IMR-90 (cell line): ENCODE measurements at regions not wholly inside any gene's neighbourhood (a gene's known extent, or its start where the extent isn't known, plus 50 kb on each side); places are given as distances from the start of the nearest gene placed in this dataset.

Experiments used
- ATAC-seq: fragments of 200-7000 bp; cut with Tn5 transposase; 2 replicates; pipeline ENCODE4 v1.9.1; 2020; ENCODE audit warnings: low read depth, mild to moderate bottlenecking, moderate library complexity
- BruUV-seq: library from RNA; stranded (reverse); fragments of 400-500 nt; replicated peaks from 2 replicates; lab custom pipeline; 2021; lab: Mats Ljungman, UMichigan
- CTCF ChIA-PET: fragments of 300-600 bp; formaldehyde crosslinking; extraction: SDS; loops from one replicate; lab custom pipeline; 2021; ENCODE audit warnings: antibody characterized with exemption; lab: Yijun Ruan, JAX
- POLR2A ChIA-PET: fragments of 300-600 bp; sonication (Branson Sonifier 250); formaldehyde crosslinking; loops from one replicate; lab custom pipeline; 2022; ENCODE audit warnings: antibody characterized with exemption; ENCODE audit not compliant: unreplicated experiment; lab: Charles Lee
- DNase-seq: peaks from one replicate; pipeline ENCODE4 v3.0.0; 2013
- H2AFZ ChIP-seq: replicated peaks from 2 replicates; pipeline ENCODE3; 2013; ENCODE audit warnings: low read length, mild to moderate bottlenecking; ENCODE audit not compliant: poor library complexity
- H2AK5ac ChIP-seq: 2 replicates; pipeline ENCODE4 v1.6.1; 2013; ENCODE audit warnings: low read depth, low read length, inconsistent platforms
- H2AK9ac ChIP-seq: replicated peaks from 2 replicates; pipeline ENCODE3; 2013; ENCODE audit warnings: mild to moderate bottlenecking, low read depth, low read length, moderate library complexity; ENCODE audit not compliant: poor library complexity
- H2BK120ac ChIP-seq: 2 replicates; pipeline ENCODE4 v1.6.1; 2013; ENCODE audit warnings: low read depth, low read length, inconsistent platforms
- H2BK15ac ChIP-seq: 3 replicates; pipeline ENCODE4 v1.6.1; 2013; ENCODE audit warnings: low read depth, low read length, inconsistent platforms
- H2BK20ac ChIP-seq: 2 replicates; pipeline ENCODE4 v1.6.1; 2013; ENCODE audit warnings: low read depth, mild to moderate bottlenecking, inconsistent platforms, low read length, moderate library complexity
- H2BK5ac ChIP-seq: 2 replicates; pipeline ENCODE4 v1.6.1; 2013; ENCODE audit warnings: mild to moderate bottlenecking, low read depth, low read length, inconsistent platforms; ENCODE audit not compliant: poor library complexity, severe bottlenecking
- H3K14ac ChIP-seq: replicated peaks from 2 replicates; pipeline ENCODE4 v1.6.1; 2013; ENCODE audit warnings: low read depth, low read length, inconsistent platforms
- H3K18ac ChIP-seq: 2 replicates; pipeline ENCODE4 v1.6.1; 2013; ENCODE audit warnings: low read depth, low read length, control low read depth
- H3K23ac ChIP-seq: 2 replicates; pipeline ENCODE4 v1.6.1; 2013; ENCODE audit warnings: low read depth, low read length, inconsistent platforms
- H3K27ac ChIP-seq: 2 replicates; pipeline ENCODE4 v1.5.1; 2013; ENCODE audit warnings: mild to moderate bottlenecking, control low read depth, low read length; ENCODE audit not compliant: insufficient read depth
- H3K27me3 ChIP-seq: 2 replicates; pipeline ENCODE4 v1.6.1; 2013; ENCODE audit warnings: low read length; ENCODE audit not compliant: control insufficient read depth, insufficient read depth
- H3K36me3 ChIP-seq: 2 replicates; pipeline ENCODE4 v1.6.1; 2013; ENCODE audit warnings: low read length, mixed read lengths; ENCODE audit not compliant: control insufficient read depth, insufficient read depth
- H3K4ac ChIP-seq: 2 replicates; pipeline ENCODE4 v1.6.1; 2013; ENCODE audit warnings: low read depth, low read length, inconsistent platforms
- H3K4me1 ChIP-seq: 2 replicates; pipeline ENCODE4 v1.6.1; 2013; ENCODE audit warnings: low read length, mixed read lengths; ENCODE audit not compliant: control insufficient read depth, insufficient read depth
- H3K4me2 ChIP-seq: 2 replicates; pipeline ENCODE4 v1.6.1; 2013; ENCODE audit warnings: low read depth, mild to moderate bottlenecking, control low read depth, low read length, moderate library complexity
- H3K4me3 ChIP-seq: 2 replicates; pipeline ENCODE4 v1.5.1; 2013; ENCODE audit warnings: low read depth, mild to moderate bottlenecking, control low read depth, low read length, moderate library complexity; ENCODE audit not compliant: insufficient read depth
- H3K56ac ChIP-seq: 2 replicates; pipeline ENCODE4 v1.6.1; 2013; ENCODE audit warnings: low read length, inconsistent platforms; ENCODE audit not compliant: insufficient read depth; ENCODE audit errors: extremely low read depth
- H3K79me1 ChIP-seq, 2 experiments: 2 replicates each; pipeline ENCODE4 v1.6.1; 2013; ENCODE audit warnings: low read length in 2 of 2, inconsistent platforms in 1 of 2, low read depth in 1 of 2
- H3K9ac ChIP-seq: 2 replicates; pipeline ENCODE4 v1.6.1; 2013; ENCODE audit warnings: low read depth, low read length, control low read depth
- H3K9me1 ChIP-seq: 2 replicates; pipeline ENCODE4 v1.6.1; 2013; ENCODE audit warnings: low read length, inconsistent platforms; ENCODE audit not compliant: insufficient read depth
- H3K9me3 ChIP-seq: 2 replicates; pipeline ENCODE4 v1.6.1; 2013; ENCODE audit warnings: low read length; ENCODE audit not compliant: control insufficient read depth, insufficient read depth
- H4K20me1 ChIP-seq: 2 replicates; pipeline ENCODE4 v1.6.1; 2013; ENCODE audit warnings: low read length, inconsistent platforms; ENCODE audit not compliant: insufficient read depth
- H4K5ac ChIP-seq: 2 replicates; pipeline ENCODE4 v1.6.1; 2013; ENCODE audit warnings: mild to moderate bottlenecking, low read depth, low read length, control low read depth
- H4K8ac ChIP-seq, 2 experiments: 2 replicates each; pipeline ENCODE4 v1.6.1; 2013; ENCODE audit warnings: low read depth in 2 of 2, low read length in 2 of 2, control low read depth in 1 of 2, inconsistent platforms in 1 of 2
- H4K91ac ChIP-seq: 2 replicates; pipeline ENCODE4 v1.6.1; 2013; ENCODE audit warnings: low read depth, low read length, inconsistent platforms; ENCODE audit not compliant: insufficient read depth
- BHLHE40 ChIP-seq: fragments of 150-350 bp; IDR thresholded peaks from 2 replicates; pipeline ENCODE4 v1.6.1; 2016; ENCODE audit warnings: mild to moderate bottlenecking, low read depth, low read length
- CEBPB ChIP-seq: IDR thresholded peaks from 2 replicates; pipeline ENCODE4 v1.6.1; 2012; ENCODE audit warnings: low read depth, low read length, improper control_type of control experiment
- CHD1 ChIP-seq: IDR thresholded peaks from 2 replicates; pipeline ENCODE4 v1.6.1; 2012; ENCODE audit warnings: low read depth, low read length, improper control_type of control experiment
- MAFK ChIP-seq: IDR thresholded peaks from 2 replicates; pipeline ENCODE4 v1.6.1; 2012; ENCODE audit warnings: low read depth, low read length, improper control_type of control experiment
- NFE2L2 ChIP-seq: fragments of 150-350 bp; IDR thresholded peaks from 2 replicates; pipeline ENCODE4 v1.6.1; 2016; ENCODE audit warnings: low read depth, mild to moderate bottlenecking, low read length
- RAD21 ChIP-seq: IDR thresholded peaks from 2 replicates; pipeline ENCODE4 v1.6.1; 2012; ENCODE audit warnings: low read length, improper control_type of control experiment
- RCOR1 ChIP-seq: IDR thresholded peaks from 2 replicates; pipeline ENCODE4 v1.6.1; 2012; ENCODE audit warnings: mild to moderate bottlenecking, low read length, improper control_type of control experiment; ENCODE audit not compliant: insufficient replicate concordance
- USF2 ChIP-seq: fragments of 150-350 bp; IDR thresholded peaks from 2 replicates; pipeline ENCODE4 v1.6.1; 2017; ENCODE audit warnings: mild to moderate bottlenecking, antibody characterized with exemption, low read length, low read depth
- WGBS, 2 experiments: methylation state at CpG; one replicate each; pipeline versions ENCODE4 v1.1.5 to v1.1.7; 2013; ENCODE audit warnings: missing lambda C conversion rate in 2 of 2; ENCODE audit not compliant: insufficient read length in 1 of 2; ENCODE audit errors: extremely low coverage in 2 of 2; 5-methylcytosine and 5-hydroxymethylcytosine counted together
- dilution Hi-C: fragments of 300-500 bp; cut with HindIII; formaldehyde crosslinking; loops from one replicate; pipeline ENCODE4 v1.14.3; 2018; ENCODE audit warnings: low sequenced_read_pairs; ENCODE audit not compliant: unreplicated experiment
- in situ Hi-C: fragments of 300-500 bp; cut with MboI; formaldehyde crosslinking; loops from 3 replicates; pipeline ENCODE4 v1.14.3; 2019; ENCODE audit warnings: low sequenced_read_pairs, inconsistent platforms, mixed read lengths
- intact Hi-C: fragments of 100-400 bp; cut with micrococcal nuclease; formaldehyde crosslinking; loops from 2 replicates; pipeline ENCODE4 v1.10.0; 2022
- TF ChIP-seq, protein P1 (sequence below): fragments of 150-350 bp; IDR thresholded peaks from 2 replicates; pipeline ENCODE4 v1.6.1; 2016; ENCODE audit warnings: low read depth, mild to moderate bottlenecking, low read length, moderate library complexity, borderline replicate concordance

- no peak overlapping the region for H3K9ac ChIP-seq
- TF ChIP-seq CHD1 (no peak), CEBPB (no peak), NFE2L2 (no peak), MAFK (no peak), RAD21 (no peak), BHLHE40 (no peak), RCOR1 (no peak), USF2 (no peak)
- TF ChIP-seq, protein P1, sequence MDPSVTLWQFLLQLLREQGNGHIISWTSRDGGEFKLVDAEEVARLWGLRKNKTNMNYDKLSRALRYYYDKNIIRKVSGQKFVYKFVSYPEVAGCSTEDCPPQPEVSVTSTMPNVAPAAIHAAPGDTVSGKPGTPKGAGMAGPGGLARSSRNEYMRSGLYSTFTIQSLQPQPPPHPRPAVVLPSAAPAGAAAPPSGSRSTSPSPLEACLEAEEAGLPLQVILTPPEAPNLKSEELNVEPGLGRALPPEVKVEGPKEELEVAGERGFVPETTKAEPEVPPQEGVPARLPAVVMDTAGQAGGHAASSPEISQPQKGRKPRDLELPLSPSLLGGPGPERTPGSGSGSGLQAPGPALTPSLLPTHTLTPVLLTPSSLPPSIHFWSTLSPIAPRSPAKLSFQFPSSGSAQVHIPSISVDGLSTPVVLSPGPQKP: no peak
- no CpG with 5 or more reads among the region's 1 CpG for WGBS, 2 experiments
Measured at GRCh38 chr4:36794716-36795115, 449.8 kb upstream of the NWD2 start.

More at GRCh38 chr4:36794716-36795115, 449.8 kb upstream of the NWD2 start:
- intact Hi-C loops: no loop called here
- Histone ChIP-seq H3K23ac (no peak overlapping the region), H2AK9ac (no peak overlapping the region), H3K14ac (no peak overlapping the region), H4K20me1 (no peaks in the 10 kb centered on the region), H2BK120ac (no peak overlapping the region), H2BK5ac (no peak overlapping the region), H3K27ac (no peak overlapping the region), H3K27me3 (no peaks in the 10 kb centered on the region), H3K56ac (no peak overlapping the region), H3K4me2 (no peak overlapping the region), H4K8ac (no peak overlapping the region), H2BK15ac (no peak overlapping the region), H3K4ac (no peak overlapping the region), H3K18ac (no peak overlapping the region), H3K36me3 (no peaks in the 10 kb centered on the region), H3K9me3 (peaks cover 3% of the 10 kb centered on the region; the same call in 1 of the 2 replicates), H2AFZ (no peak overlapping the region), H3K79me1 (no peaks in the 10 kb centered on the region), H4K5ac (no peak overlapping the region), H3K9me1 (no peaks in the 10 kb centered on the region), H2BK20ac (no peak overlapping the region), H2AK5ac (no peak overlapping the region), H3K4me1 (no peaks in the 10 kb centered on the region), H3K4me3 (no peak overlapping the region), H4K91ac (no peak overlapping the region)
- no TSS peak for BruUV-seq
- dilution Hi-C loops: no loop called here
- POLR2A ChIA-PET: no interaction called here
- DNase-seq (no peak), ATAC-seq (no peak)
- CTCF ChIA-PET: no interaction called here
- in situ Hi-C loops: no loop called here
